ENCODE measurements at regions not wholly inside any gene's neighbourhood (a gene's known extent, or its start where the extent isn't known, plus 50 kb on each side); places are given as distances from the start of the nearest gene placed in this dataset.

- no peak for DNase-seq (ENCODE audit: low read depth)
- no peak for TF ChIP-seq CTCF (conservative IDR thresholded peaks at IDR 0.05; ENCODE audit: low read depth, low read length)
- H3K4me3 ChIP-seq (ENCODE audit: low read length) = no peak overlapping the region
Observed at GRCh38 chr9:99305124-99305523, 83.0 kb downstream of the SEC61B start.

GRCh38 chr9:99305820-99306811, 84.0 kb downstream of the SEC61B start:
- no peak for DNase-seq (ENCODE audit: low read depth)
- TF ChIP-seq CTCF (conservative IDR thresholded peaks at IDR 0.05; ENCODE audit: low read depth, low read length) = no peak

GRCh38 chr9:99307851-99308250, 85.8 kb downstream of the SEC61B start:
- no peak overlapping the region for H3K4me3 ChIP-seq (ENCODE audit: low read length)
- no peak for DNase-seq (ENCODE audit: low read depth)
- TF ChIP-seq CTCF (conservative IDR thresholded peaks at IDR 0.05; ENCODE audit: low read depth, low read length) = no peak

More at GRCh38 chr9:99305820-99306811, 84.0 kb downstream of the SEC61B start:
- H3K4me3 ChIP-seq (ENCODE audit: low read length) = no peak overlapping the region

- no peak for DNase-seq (ENCODE audit: low read depth)
- H3K4me3 ChIP-seq (ENCODE audit: low read length) = no peak overlapping the region
- no peak for TF ChIP-seq CTCF (conservative IDR thresholded peaks at IDR 0.05; ENCODE audit: low read depth, low read length)
Observed at GRCh38 chr9:99309141-99309939, 87.3 kb downstream of the SEC61B start.

GRCh38 chr9:99312736-99313135, 90.7 kb downstream of the SEC61B start:
- no peak for TF ChIP-seq CTCF (conservative IDR thresholded peaks at IDR 0.05; ENCODE audit: low read depth, low read length)
- no peak for DNase-seq (ENCODE audit: low read depth)
- no peak overlapping the region for H3K4me3 ChIP-seq (ENCODE audit: low read length)

- TF ChIP-seq CTCF (conservative IDR thresholded peaks at IDR 0.05; ENCODE audit: low read depth, low read length) = no peak
- no peak for DNase-seq (ENCODE audit: low read depth)
- H3K4me3 ChIP-seq (ENCODE audit: low read length) = no peak overlapping the region
Observed at GRCh38 chr9:99319048-99319447, 97.0 kb downstream of the SEC61B start.
